HEK293T (cell line): ENCODE measurements at regions not wholly inside any gene's neighbourhood (a gene's known extent, or its start where the extent isn't known, plus 50 kb on each side); places are given as distances from the start of the nearest gene placed in this dataset.

ENCODE experiments used
- CTBP1 ChIP-seq: fragments of 450-650 bp; IDR thresholded peaks from 2 replicates; pipeline ENCODE4 v1.6.1; 2016; ENCODE audit warnings: borderline replicate concordance
- FOXA1 ChIP-seq: fragments of 450-650 bp; IDR thresholded peaks from 2 replicates; pipeline ENCODE4 v1.6.1; 2016; ENCODE audit warnings: mild to moderate bottlenecking
- FOXK2 ChIP-seq: fragments of 450-650 bp; IDR thresholded peaks from 2 replicates; pipeline ENCODE4 v1.6.1; 2016; ENCODE audit warnings: mild to moderate bottlenecking
- FOXM1 ChIP-seq: fragments of 450-650 bp; IDR thresholded peaks from 2 replicates; pipeline ENCODE4 v1.6.1; 2017; ENCODE audit warnings: mild to moderate bottlenecking, borderline replicate concordance
- HDGF ChIP-seq: fragments of 450-650 bp; IDR thresholded peaks from 2 replicates; pipeline ENCODE4 v1.6.1; 2017; ENCODE audit warnings: antibody characterized with exemption, borderline replicate concordance
- LEF1 ChIP-seq: fragments of 450-650 bp; IDR thresholded peaks from 2 replicates; pipeline ENCODE4 v1.6.1; 2017; ENCODE audit warnings: mild to moderate bottlenecking, borderline replicate concordance
- SP1 ChIP-seq: fragments of 450-650 bp; IDR thresholded peaks from 2 replicates; pipeline ENCODE4 v1.6.1; 2017
- SUZ12 ChIP-seq: fragments of 450-650 bp; IDR thresholded peaks from 2 replicates; pipeline ENCODE4 v1.6.1; 2016; ENCODE audit warnings: mild to moderate bottlenecking

- TF ChIP-seq SP1 = no peak
- no peak for TF ChIP-seq SUZ12
- no peak for TF ChIP-seq LEF1
- TF ChIP-seq FOXK2 = no peak
- no peak for TF ChIP-seq FOXA1
- TF ChIP-seq CTBP1 = no peak
- no peak for TF ChIP-seq HDGF
- TF ChIP-seq FOXM1 = no peak
These were observed 783.2 kb upstream of the CDH2 start for GRCh38 chr18:28960146-28960545.
